Activated B cell treated with CpG ODN at 0.5 μM for 24 hours (primary cell): ENCODE measurements at regions not wholly inside any gene's neighbourhood (a gene's known extent, or its start where the extent isn't known, plus 50 kb on each side); places are given as distances from the start of the nearest gene placed in this dataset.

Experiments used
- ATAC-seq: fragments of 200-7000 bp; cut with Tn5 transposase; one replicate; pipeline ENCODE4 v1.10.0; 2021; ENCODE audit warnings: low read depth, mild to moderate bottlenecking, moderate library complexity
- CTCF ChIA-PET: fragments of 350-600 bp; sonication (Branson Sonifier 250); formaldehyde crosslinking; loops from one replicate; lab custom pipeline; 2021; ENCODE audit warnings: antibody characterized with exemption; lab: Charles Lee
- POLR2A ChIA-PET: fragments of 350-600 bp; sonication (Branson Sonifier 250); formaldehyde crosslinking; loops from one replicate; lab custom pipeline; 2021; ENCODE audit warnings: antibody characterized with exemption; lab: Charles Lee
- DNase-seq: peaks from one replicate; pipeline ENCODE4 v3.0.0; 2022
- H3K27ac Mint-ChIP-seq: one replicate; pipeline ENCODE4 v1.8.0; 2020; ENCODE audit warnings: mixed read lengths
- H3K27me3 Mint-ChIP-seq: one replicate; pipeline ENCODE4 v1.8.0; 2021; ENCODE audit warnings: mixed read lengths
- H3K36me3 Mint-ChIP-seq: one replicate; pipeline ENCODE4 v1.8.0; 2021; ENCODE audit warnings: low read depth, mixed read lengths
- H3K4me1 Mint-ChIP-seq: one replicate; pipeline ENCODE4 v1.8.0; 2021; ENCODE audit warnings: mixed read lengths
- H3K4me3 Mint-ChIP-seq: one replicate; pipeline ENCODE4 v1.8.0; 2020; ENCODE audit warnings: mild to moderate bottlenecking, mixed read lengths
- H3K9me3 Mint-ChIP-seq: one replicate; pipeline ENCODE4 v1.8.0; 2020; ENCODE audit warnings: mixed read lengths
- intact Hi-C: fragments of 100-400 bp; cut with micrococcal nuclease; formaldehyde crosslinking; loops from one replicate; pipeline ENCODE4 v1.15.1; 2024
- TF ChIP-seq, protein P1 (sequence below): fragments of 200-600 bp; IDR thresholded peaks from one replicate; pipeline ENCODE4 v1.8.0; 2022; ENCODE audit warnings: antibody characterized with exemption, mild to moderate bottlenecking

DNA sequence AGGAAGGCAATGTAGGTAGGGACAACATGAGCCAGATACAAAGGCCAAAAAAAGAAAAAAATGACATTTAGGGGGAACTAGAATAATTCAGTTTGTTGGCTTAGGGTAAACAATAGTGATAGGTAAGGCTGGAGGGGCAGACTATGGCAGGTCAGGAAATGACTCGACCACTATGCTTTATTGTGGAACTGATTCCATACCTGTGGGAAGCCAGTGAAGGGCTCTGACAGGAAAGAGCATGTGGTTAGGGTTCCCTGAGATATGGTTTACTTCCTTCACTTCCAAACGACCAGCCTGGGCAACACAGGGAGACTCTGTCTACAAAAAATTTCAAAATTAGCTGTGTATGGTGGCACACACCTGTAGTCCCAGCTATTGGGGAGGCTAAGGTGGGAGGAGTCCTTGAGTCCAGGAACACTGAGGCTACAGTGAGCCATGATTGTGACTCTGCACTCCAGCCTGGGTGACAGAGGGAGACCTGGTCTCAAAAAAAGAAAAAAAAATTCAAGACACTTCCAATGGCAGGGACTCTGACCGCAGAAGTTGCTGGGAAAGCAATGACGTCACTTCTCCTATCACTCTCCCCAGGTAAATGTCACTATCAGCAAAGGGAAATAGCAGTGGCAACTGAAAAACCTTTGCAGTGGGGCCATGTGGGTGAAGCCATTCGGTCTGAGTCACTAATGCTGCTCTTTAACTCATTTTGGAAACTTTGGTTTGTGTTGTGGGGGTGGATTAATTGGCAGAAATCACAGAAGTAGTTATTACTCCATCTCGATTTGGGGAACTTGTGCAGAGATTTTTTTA lies 192.8 kb upstream of the TSC22D1 start:
- DNase-seq (no peak), ATAC-seq (no peak)
- Mint-ChIP-seq H3K36me3 (no peaks in the 10 kb centered on the region), H3K4me3 (no peak overlapping the region), H3K27me3 (no peaks in the 10 kb centered on the region), H3K27ac (no peak overlapping the region), H3K9me3 (no peaks in the 10 kb centered on the region), H3K4me1 (peaks cover 5% of the 10 kb centered on the region)
- TF ChIP-seq, protein P1, sequence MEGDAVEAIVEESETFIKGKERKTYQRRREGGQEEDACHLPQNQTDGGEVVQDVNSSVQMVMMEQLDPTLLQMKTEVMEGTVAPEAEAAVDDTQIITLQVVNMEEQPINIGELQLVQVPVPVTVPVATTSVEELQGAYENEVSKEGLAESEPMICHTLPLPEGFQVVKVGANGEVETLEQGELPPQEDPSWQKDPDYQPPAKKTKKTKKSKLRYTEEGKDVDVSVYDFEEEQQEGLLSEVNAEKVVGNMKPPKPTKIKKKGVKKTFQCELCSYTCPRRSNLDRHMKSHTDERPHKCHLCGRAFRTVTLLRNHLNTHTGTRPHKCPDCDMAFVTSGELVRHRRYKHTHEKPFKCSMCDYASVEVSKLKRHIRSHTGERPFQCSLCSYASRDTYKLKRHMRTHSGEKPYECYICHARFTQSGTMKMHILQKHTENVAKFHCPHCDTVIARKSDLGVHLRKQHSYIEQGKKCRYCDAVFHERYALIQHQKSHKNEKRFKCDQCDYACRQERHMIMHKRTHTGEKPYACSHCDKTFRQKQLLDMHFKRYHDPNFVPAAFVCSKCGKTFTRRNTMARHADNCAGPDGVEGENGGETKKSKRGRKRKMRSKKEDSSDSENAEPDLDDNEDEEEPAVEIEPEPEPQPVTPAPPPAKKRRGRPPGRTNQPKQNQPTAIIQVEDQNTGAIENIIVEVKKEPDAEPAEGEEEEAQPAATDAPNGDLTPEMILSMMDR: no peak
- ChIA-PET POLR2A (no interaction called here), CTCF (interaction anchor here (0.6 kb wide), 1 partner anchor 286 kb away, joined by 3 read pairs; no protein-coding TSS in a partner anchor)
- intact Hi-C loops: no loop called here

DNA sequence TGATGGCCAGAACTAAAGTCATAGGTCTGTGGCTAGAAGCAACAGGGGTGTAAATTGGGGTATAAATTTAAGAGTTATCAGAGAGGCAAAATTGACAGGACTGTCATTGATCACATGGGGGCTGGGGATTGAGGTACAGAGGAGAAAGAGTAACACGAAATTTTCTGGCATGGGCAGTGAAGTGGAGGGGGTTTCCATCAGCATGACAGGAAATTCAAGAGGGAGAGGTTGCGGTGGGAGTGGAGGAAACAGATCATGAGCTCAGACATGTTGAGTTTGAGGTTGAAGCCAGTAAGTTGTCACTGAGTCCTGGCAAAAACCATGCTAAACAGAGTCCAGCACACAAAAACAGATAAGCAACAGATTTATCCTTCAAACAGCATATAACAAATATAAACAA lies 192.1 kb upstream of the TSC22D1 start:
- DNase-seq (no peak), ATAC-seq (no peak)
- ChIA-PET POLR2A (no interaction called here), CTCF (interaction anchor here (0.6 kb wide), 1 partner anchor 285 kb away, joined by 3 read pairs; no protein-coding TSS in a partner anchor)
- Mint-ChIP-seq H3K36me3 (no peaks in the 10 kb centered on the region), H3K9me3 (no peaks in the 10 kb centered on the region), H3K4me1 (peaks cover 5% of the 10 kb centered on the region), H3K27me3 (no peaks in the 10 kb centered on the region), H3K4me3 (no peak overlapping the region), H3K27ac (no peak overlapping the region)
- intact Hi-C loops: no loop called here
- TF ChIP-seq, protein P1: no peak

DNA sequence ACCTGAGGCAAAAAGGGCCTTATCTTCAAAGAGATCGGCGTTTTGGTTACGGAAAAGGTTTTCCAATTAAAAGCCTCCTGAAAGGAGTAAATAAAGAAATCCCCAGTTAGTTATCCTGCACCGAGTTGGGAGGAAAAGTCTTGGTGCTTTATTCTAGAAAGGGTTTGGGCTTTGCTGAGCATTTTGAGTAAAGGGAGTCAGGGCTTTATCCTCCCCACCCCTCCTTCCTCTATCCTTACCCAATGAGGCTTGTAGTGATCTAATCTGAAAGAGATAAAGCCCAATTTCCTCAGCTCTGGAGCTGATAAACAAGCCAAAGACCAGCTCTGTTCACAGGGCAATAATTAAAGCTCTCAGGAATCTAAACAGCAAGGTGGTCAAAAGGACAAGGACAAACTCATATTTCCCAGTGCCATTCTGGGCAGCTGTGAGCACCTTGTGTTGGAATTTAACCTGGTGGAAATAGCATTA lies 188.9 kb upstream of the TSC22D1 start:
- ChIA-PET CTCF (no interaction called here), POLR2A (no interaction called here)
- Mint-ChIP-seq H3K9me3 (no peaks in the 10 kb centered on the region), H3K36me3 (no peaks in the 10 kb centered on the region), H3K4me3 (no peak overlapping the region), H3K27me3 (peaks cover 3% of the 10 kb centered on the region), H3K27ac (no peak overlapping the region), H3K4me1 (peaks cover 5% of the 10 kb centered on the region)
- no peak for ATAC-seq
- DNase-seq: no peak
- TF ChIP-seq, protein P1: no peak
- intact Hi-C loops: no loop called here

DNA sequence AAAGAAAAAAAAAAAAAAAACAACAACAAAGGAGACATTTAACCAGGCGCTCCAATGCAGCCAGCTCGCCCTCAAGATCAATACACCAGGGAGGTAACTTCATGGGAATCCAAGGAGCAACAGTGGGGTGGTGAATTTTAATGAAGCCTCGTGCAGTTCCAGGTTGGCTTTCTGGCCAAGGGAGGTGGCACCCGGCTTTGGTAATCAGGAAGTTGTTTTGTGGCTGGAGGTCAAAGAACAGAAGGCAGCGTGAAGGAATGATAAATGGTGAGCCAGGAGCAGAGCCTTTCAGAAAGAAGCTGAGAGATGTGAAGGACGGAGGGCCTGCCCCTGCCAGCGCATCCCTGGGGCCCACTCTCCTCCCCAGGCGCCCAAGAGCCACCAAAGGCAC lies 188.2 kb upstream of the TSC22D1 start:
- DNase-seq: no peak
- no peak overlapping the region for H3K27ac Mint-ChIP-seq
- H3K4me3 Mint-ChIP-seq: no peak overlapping the region
- peaks cover 5% of the 10 kb centered on the region for H3K4me1 Mint-ChIP-seq
- H3K9me3 Mint-ChIP-seq: no peaks in the 10 kb centered on the region
- peaks cover 3% of the 10 kb centered on the region for H3K27me3 Mint-ChIP-seq
- CTCF ChIA-PET: no interaction called here
- TF ChIP-seq, protein P1: no peak
- no peak for ATAC-seq
- POLR2A ChIA-PET: no interaction called here
- no peaks in the 10 kb centered on the region for H3K36me3 Mint-ChIP-seq
- intact Hi-C loops: no loop called here

DNA sequence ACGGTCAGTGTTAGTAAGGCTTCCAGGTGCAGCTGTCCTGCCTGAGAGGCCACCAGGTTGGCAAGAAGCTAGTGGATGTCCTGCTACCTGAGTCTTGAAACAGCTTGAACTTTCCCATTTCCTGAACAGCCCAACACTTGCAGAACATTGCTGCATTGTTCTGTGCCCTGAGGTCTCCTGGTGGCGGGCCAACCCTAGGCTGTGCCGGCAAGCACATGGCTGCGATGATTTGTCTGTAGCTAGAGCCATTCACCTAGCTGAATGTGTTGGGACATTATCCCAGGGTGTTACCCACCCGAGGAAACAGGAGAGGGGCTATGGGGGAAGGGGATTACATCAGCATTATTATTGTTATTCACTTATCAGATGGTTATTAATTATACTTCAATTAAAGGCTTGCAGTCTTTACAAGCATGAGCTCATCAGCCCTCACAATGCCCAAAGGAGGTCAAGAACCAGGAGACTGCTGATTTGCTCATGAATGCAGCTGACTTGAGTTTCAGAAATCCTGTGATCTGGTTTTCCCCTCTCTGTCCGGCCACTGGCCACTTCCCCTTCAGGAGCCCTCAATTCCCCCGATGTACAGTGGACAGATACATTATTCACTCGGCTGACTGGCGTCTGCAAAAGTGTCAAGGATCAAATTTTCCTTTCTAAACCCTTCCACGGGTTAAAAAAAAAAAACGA lies 187.6 kb upstream of the TSC22D1 start:
- TF ChIP-seq, protein P1: no peak
- Mint-ChIP-seq H3K27me3 (peaks cover 3% of the 10 kb centered on the region), H3K27ac (no peak overlapping the region), H3K4me3 (no peak overlapping the region), H3K4me1 (peaks cover 5% of the 10 kb centered on the region), H3K9me3 (no peaks in the 10 kb centered on the region), H3K36me3 (no peaks in the 10 kb centered on the region)
- POLR2A ChIA-PET: no interaction called here
- CTCF ChIA-PET: no interaction called here
- no peak for ATAC-seq
- intact Hi-C loops: no loop called here
- DNase-seq: no peak
